GM06990 (cell line): ENCODE measurements at regions not wholly inside any gene's neighbourhood (a gene's known extent, or its start where the extent isn't known, plus 50 kb on each side); places are given as distances from the start of the nearest gene placed in this dataset.

ENCODE experiments used
- DNase-seq: peaks from one replicate; pipeline ENCODE4 v3.0.0-alpha.2; 2011; ENCODE audit not compliant: insufficient read length; ENCODE audit errors: extremely low read depth
- H3K27me3 ChIP-seq: replicated peaks from 2 replicates; pipeline ENCODE4 v1.6.0; 2011; ENCODE audit warnings: low read length; ENCODE audit not compliant: control insufficient read depth, insufficient read depth
- H3K36me3 ChIP-seq: 2 replicates; pipeline ENCODE4 v1.5.1; 2011; ENCODE audit warnings: low read length; ENCODE audit not compliant: control insufficient read depth, insufficient read depth
- H3K4me3 ChIP-seq: replicated peaks from 2 replicates; pipeline ENCODE4 v1.5.1; 2011; ENCODE audit warnings: low read depth, mild to moderate bottlenecking, control low read depth, low read length
- CTCF ChIP-seq: IDR thresholded peaks from 2 replicates; pipeline ENCODE4 v1.5.1; 2011; ENCODE audit warnings: low read length, control low read depth, mild to moderate bottlenecking, inconsistent platforms; ENCODE audit not compliant: insufficient read depth, poor library complexity, severe bottlenecking

GRCh38 chr11:31940371-31941037 is 129.4 kb upstream of the PAX6 start:
- DNase-seq = no peak
- Histone ChIP-seq H3K27me3 (no peaks in the 10 kb centered on the region), H3K36me3 (no peaks in the 10 kb centered on the region), H3K4me3 (no peak overlapping the region)
- TF ChIP-seq CTCF = no peak

- Histone ChIP-seq H3K36me3 (no peaks in the 10 kb centered on the region), H3K27me3 (no peaks in the 10 kb centered on the region), H3K4me3 (no peak overlapping the region)
- DNase-seq = no peak
- TF ChIP-seq CTCF = no peak
These were observed 127.9 kb upstream of the PAX6 start for GRCh38 chr11:31939004-31939403.

GRCh38 chr11:31936312-31936711 is 125.2 kb upstream of the PAX6 start:
- DNase-seq = no peak
- Histone ChIP-seq H3K36me3 (no peaks in the 10 kb centered on the region), H3K27me3 (no peaks in the 10 kb centered on the region), H3K4me3 (no peak overlapping the region)
- TF ChIP-seq CTCF = no peak

GRCh38 chr11:31932879-31933278 is 121.8 kb upstream of the PAX6 start:
- no peak for TF ChIP-seq CTCF
- Histone ChIP-seq H3K4me3 (no peak overlapping the region), H3K27me3 (no peaks in the 10 kb centered on the region), H3K36me3 (no peaks in the 10 kb centered on the region)
- no peak for DNase-seq

GRCh38 chr11:31927982-31928381 is 116.9 kb upstream of the PAX6 start:
- no peak for TF ChIP-seq CTCF
- H3K4me3 ChIP-seq = no peak overlapping the region
- no peaks in the 10 kb centered on the region for H3K27me3 ChIP-seq
- H3K36me3 ChIP-seq = no peaks in the 10 kb centered on the region
- DNase-seq = no peak
